Thyroid gland (tissue), 4 donors: ENCODE measurements at regions not wholly inside any gene's neighbourhood (a gene's known extent, or its start where the extent isn't known, plus 50 kb on each side); places are given as distances from the start of the nearest gene placed in this dataset.

Source experiments
- DNase-seq, 2 donors: peaks; one replicate each; pipeline ENCODE4 v3.0.0-alpha.2; 2019
- H3K27ac ChIP-seq, 3 donors: fragments of 200-600 bp; sonication (generic); 1 replicate in 2 of 3; 2 replicates in 1 of 3; pipeline ENCODE4 v1.5.1; 2016 to 2019; ENCODE audit warnings: mild to moderate bottlenecking in 1 of 3, moderate library complexity in 1 of 3
- H3K27me3 ChIP-seq: fragments of 200-600 bp; sonication (generic); one replicate; pipeline ENCODE4 v1.5.1; 2019
- H3K36me3 ChIP-seq, 2 donors: fragments of 200-600 bp; sonication (generic); one replicate each; pipeline ENCODE4 v1.5.1; 2016 to 2019
- H3K4me1 ChIP-seq, 2 donors: fragments of 200-600 bp; sonication (generic); one replicate each; pipeline ENCODE4 v1.5.1; 2017 to 2019
- H3K4me3 ChIP-seq, 3 donors: fragments of 200-600 bp; sonication (generic); replicated peaks in 1 of 3; 1 replicate in 2 of 3; 2 replicates in 1 of 3; pipeline ENCODE4 v1.5.1; 2016; ENCODE audit warnings: mild to moderate bottlenecking in 1 of 3
- H3K9me3 ChIP-seq: fragments of 200-600 bp; sonication (generic); one replicate; pipeline ENCODE4 v1.5.1; 2017
- CTCF ChIP-seq, 6 experiments: fragments of 200-600 bp in 3 of 6; fragments of 450-650 bp in 3 of 6; sonication (generic) in 3 of 6; IDR thresholded peaks; one replicate each; pipeline ENCODE4 v1.5.1; 2016 to 2019; ENCODE audit warnings: antibody characterized with exemption in 6 of 6, mild to moderate bottlenecking in 2 of 6, inconsistent platforms in 1 of 6, moderate library complexity in 1 of 6
- POLR2A ChIP-seq, 2 donors: fragments of 450-650 bp; IDR thresholded peaks; one replicate each; pipeline ENCODE4 v1.6.1; 2017; ENCODE audit warnings: antibody characterized with exemption in 2 of 2, mild to moderate bottlenecking in 2 of 2, moderate library complexity in 1 of 2
- WGBS, 2 donors: methylation state at CpG; one replicate each; pipeline ENCODE4 v1.1.5; 2017; 5-methylcytosine and 5-hydroxymethylcytosine counted together
- intact Hi-C: fragments of 100-400 bp; cut with DNase I; formaldehyde crosslinking; loops from one replicate; pipeline ENCODE4 v1.15.1; 2023

GRCh38 chr12:66952668-66953067, 273.8 kb upstream of the GRIP1 start:
- WGBS, 2 donors, result 88 to 95% methylated on average over 1 of the region's 1 CpG
- Histone ChIP-seq H3K27me3 (no peaks in the 10 kb centered on the region), H3K4me1 (peaks cover 0 to 3% of the 10 kb centered on the region in 2 donors), H3K36me3 (no peaks in the 10 kb centered on the region), H3K9me3 (no peaks in the 10 kb centered on the region), H3K4me3 (no peak overlapping the region), H3K27ac (no peak overlapping the region)
- intact Hi-C loops, result no loop called here
- DNase-seq, result no peak
- TF ChIP-seq CTCF (IDR thresholded peaks at IDR 0.05), result no peak
- no peak for TF ChIP-seq POLR2A (IDR thresholded peaks at IDR 0.05)

GRCh38 chr12:66956300-66956699, 277.4 kb upstream of the GRIP1 start:
- 55 to 59% methylated on average over 3 of the region's 3 CpGs for WGBS, 2 donors
- intact Hi-C loops, result no loop called here
- peaks cover 9 to 13% of the 10 kb centered on the region in 2 donors for H3K4me1 ChIP-seq
- H3K27me3 ChIP-seq, result no peaks in the 10 kb centered on the region
- TF ChIP-seq CTCF (IDR thresholded peaks at IDR 0.05), result no peak
- no peak for TF ChIP-seq POLR2A (IDR thresholded peaks at IDR 0.05)
- H3K27ac ChIP-seq, result no peak overlapping the region
- no peaks in the 10 kb centered on the region for H3K36me3 ChIP-seq
- no peak overlapping the region for H3K4me3 ChIP-seq
- no peaks in the 10 kb centered on the region for H3K9me3 ChIP-seq
- no peak for DNase-seq

- Histone ChIP-seq H3K4me3 (no peak overlapping the region), H3K27ac (no peak overlapping the region), H3K36me3 (no peaks in the 10 kb centered on the region), H3K27me3 (no peaks in the 10 kb centered on the region), H3K9me3 (no peaks in the 10 kb centered on the region), H3K4me1 (peaks cover 6 to 13% of the 10 kb centered on the region in 2 donors)
- intact Hi-C loops, result no loop called here
- WGBS, 2 donors, result 89% methylated on average over 2 of the region's 2 CpGs
- DNase-seq, result no peak
- TF ChIP-seq POLR2A (IDR thresholded peaks at IDR 0.05), result no peak
- TF ChIP-seq CTCF (IDR thresholded peaks at IDR 0.05), result no peak
Observed at GRCh38 chr12:66959276-66959675, 280.4 kb upstream of the GRIP1 start.

- H3K4me1 ChIP-seq, result peaks cover 6 to 13% of the 10 kb centered on the region in 2 donors
- H3K4me3 ChIP-seq, result no peak overlapping the region
- TF ChIP-seq POLR2A (IDR thresholded peaks at IDR 0.05) (no peak), CTCF (IDR thresholded peaks at IDR 0.05) (no peak)
- intact Hi-C loops, result no loop called here
- WGBS, 2 donors, result 74 to 84% methylated on average over 1 of the region's 1 CpG
- H3K27ac ChIP-seq, result no peak overlapping the region
- no peaks in the 10 kb centered on the region for H3K9me3 ChIP-seq
- H3K27me3 ChIP-seq, result no peaks in the 10 kb centered on the region
- no peaks in the 10 kb centered on the region for H3K36me3 ChIP-seq
- DNase-seq, result no peak
Observed at GRCh38 chr12:66960006-66960405, 281.1 kb upstream of the GRIP1 start.

GRCh38 chr12:66960704-66961690, 282.1 kb upstream of the GRIP1 start:
- intact Hi-C loops, result no loop called here
- TF ChIP-seq CTCF (IDR thresholded peaks at IDR 0.05), result no peak
- TF ChIP-seq POLR2A (IDR thresholded peaks at IDR 0.05), result no peak
- peak overlapping the region in 1 of 3 donors; percentile 40 for H3K27ac ChIP-seq
- peaks cover 6 to 13% of the 10 kb centered on the region in 2 donors for H3K4me1 ChIP-seq
- H3K4me3 ChIP-seq, result no peak overlapping the region
- no peaks in the 10 kb centered on the region for H3K9me3 ChIP-seq
- 28 to 45% methylated on average over 6 of the region's 6 CpGs for WGBS, 2 donors
- H3K27me3 ChIP-seq, result no peaks in the 10 kb centered on the region
- no peaks in the 10 kb centered on the region for H3K36me3 ChIP-seq
- DNase-seq, result peak; percentile 11 to 18
